Heart left ventricle (tissue), 16 donors: ENCODE measurements at regions not wholly inside any gene's neighbourhood (a gene's known extent, or its start where the extent isn't known, plus 50 kb on each side); places are given as distances from the start of the nearest gene placed in this dataset.

Experiments used
- ATAC-seq, 4 donors: fragments of 200-7000 bp; cut with Tn5 transposase; one replicate each; pipeline ENCODE4 v1.9.1; 2020 to 2022; ENCODE audit warnings: moderate library complexity in 4 of 4, mild to moderate bottlenecking in 3 of 4, moderate number of reproducible peaks in 1 of 4
- DNase-seq, 5 donors: peaks; one replicate each; pipeline ENCODE4 v3.0.0-alpha.2; 2020
- H3K27ac ChIP-seq, 12 donors: fragments of 200-600 bp; sonication (generic) in 4 of 12; one replicate each; pipeline versions ENCODE4 v1.5.0 to v1.8.0; 2016 to 2022; ENCODE audit warnings: mild to moderate bottlenecking in 2 of 12
- H3K27me3 ChIP-seq, 9 donors: fragments of 200-600 bp; sonication (generic) in 2 of 9; one replicate each; pipeline versions ENCODE4 v1.5.1 to v1.8.0; 2016 to 2022; ENCODE audit warnings: mild to moderate bottlenecking in 3 of 9
- H3K36me3 ChIP-seq, 9 donors: fragments of 200-600 bp; sonication (generic) in 2 of 9; one replicate each; pipeline versions ENCODE4 v1.5.0 to v1.8.0; 2018 to 2022; ENCODE audit warnings: mild to moderate bottlenecking in 2 of 9
- H3K4me1 ChIP-seq, 12 donors: fragments of 200-600 bp; sonication (generic) in 4 of 12; one replicate each; pipeline versions ENCODE4 v1.5.0 to v1.8.0; 2016 to 2022; ENCODE audit warnings: mild to moderate bottlenecking in 3 of 12
- H3K4me3 ChIP-seq, 12 donors: fragments of 200-600 bp; sonication (generic) in 4 of 12; one replicate each; pipeline versions ENCODE4 v1.5.0 to v1.8.0; 2017 to 2022; ENCODE audit warnings: mild to moderate bottlenecking in 9 of 12, moderate library complexity in 4 of 12
- H3K9me3 ChIP-seq, 12 donors: fragments of 200-600 bp; sonication (generic) in 4 of 12; one replicate each; pipeline versions ENCODE4 v1.5.0 to v1.8.0; 2016 to 2022; ENCODE audit warnings: mild to moderate bottlenecking in 1 of 12
- CTCF ChIP-seq, 12 donors: fragments of 200-600 bp; sonication (generic) in 4 of 12; IDR thresholded peaks; one replicate each; pipeline versions ENCODE4 v1.5.0 to v1.8.0; 2018 to 2022; ENCODE audit warnings: antibody characterized with exemption in 12 of 12, mild to moderate bottlenecking in 5 of 12
- POLR2A ChIP-seq, 2 donors: fragments of 450-650 bp; IDR thresholded peaks; one replicate each; pipeline ENCODE4 v1.6.1; 2017; ENCODE audit warnings: antibody characterized with exemption in 2 of 2, mild to moderate bottlenecking in 2 of 2, moderate library complexity in 2 of 2
- WGBS, 4 donors: extraction: QIAGEN DNeasy Blood & Tissue Kit in 2 of 4; methylation state at CpG; one replicate each; pipeline versions ENCODE4 v1.1.5 to v1.1.7; 2013 to 2018; 5-methylcytosine and 5-hydroxymethylcytosine counted together
- intact Hi-C, 10 donors: fragments of 100-400 bp; cut with DNase I; formaldehyde crosslinking; loops; one replicate each; pipeline versions ENCODE4 v1.11.1 to v1.14.2; 2022
- donor health status: ischemic (EF 13 %, LVEDD 7.1; RV severe dilation, severe dysfunction).
- donor health status: healthy with polysubstance abuse.
- donor health status: DM: no; HTN: yes; CAD: no.
- donor health status: DM: no; HTN: no; CAD: no.
- donor health status: ischemic (EF 25% LVEDD 6.9; RV normal size, moderate dysfunction).
- donor health status: ischemic (EF 25% LVEDD 5.7; RV mildly dilated, moderate dysfunction).
- donor health status: healthy.
- donor health status: DM: yes; HTN: yes; CAD: no.
- donor health status: ischemic (EF 35%, LVEDD 5.7; RV mildly dilated, moderate dysfunction).
- donor health status: nonischemic (EF 11% LVEDD 7.7; RV severe dilation, severe dysfunction).
- donor health status: DM: yes; HTN: yes; CAD: no.
- donor health status: PGD.
- donor health status: ischemic (EF 29% LVEDD 5.4; RV normal size, mild dysfunction).
- donor health status: nonischemic (EF 23%, LVEDD 6.1; RV moderate dilation, normal function).

- H3K36me3 ChIP-seq = no peaks in the 10 kb centered on the region
- H3K9me3 ChIP-seq = peaks cover 0 to 8% (median 0%) of the 10 kb centered on the region in 12 donors
- no peaks in the 10 kb centered on the region for H3K27me3 ChIP-seq
- intact Hi-C loops = no loop called here
- DNase-seq (no peak), ATAC-seq (no peak)
- no peaks in the 10 kb centered on the region for H3K4me1 ChIP-seq
- no peak overlapping the region for H3K4me3 ChIP-seq
- H3K27ac ChIP-seq = no peak overlapping the region
- TF ChIP-seq CTCF (IDR thresholded peaks at IDR 0.05) (no peak), POLR2A (IDR thresholded peaks at IDR 0.05) (no peak)
- WGBS, 4 donors = 72 to 85% (median 79%) methylated on average over 3 of the region's 3 CpGs
Observed at GRCh38 chr2:125491663-125492062, 1164.3 kb upstream of the GYPC start.

GRCh38 chr2:125512313-125512712 lies 1143.6 kb upstream of the GYPC start:
- no peak for ATAC-seq
- H3K27ac ChIP-seq = no peak overlapping the region
- intact Hi-C loops = no loop called here

GRCh38 chr2:125516496-125517109 lies 1139.4 kb upstream of the GYPC start:
- H3K9me3 ChIP-seq = peaks cover 0 to 16% (median 4%) of the 10 kb centered on the region in 12 donors
- H3K4me3 ChIP-seq = no peak overlapping the region
- H3K4me1 ChIP-seq = no peaks in the 10 kb centered on the region
- DNase-seq = no peak
- peak in 6 of 12 donors; percentile 18 to 37 (median 25) for TF ChIP-seq CTCF (IDR thresholded peaks at IDR 0.05)
- TF ChIP-seq POLR2A (IDR thresholded peaks at IDR 0.05) = no peak
- H3K27ac ChIP-seq = no peak overlapping the region
- WGBS, 4 donors = 45 to 54% (median 51%) methylated on average over 3 of the region's 3 CpGs
- intact Hi-C loops = no loop called here
- no peaks in the 10 kb centered on the region for H3K36me3 ChIP-seq
- ATAC-seq = no peak
- no peaks in the 10 kb centered on the region for H3K27me3 ChIP-seq

More at GRCh38 chr2:125512313-125512712, 1143.6 kb upstream of the GYPC start:
- H3K9me3 ChIP-seq = peaks cover 0 to 14% (median under 1%) of the 10 kb centered on the region in 12 donors
- no peak for DNase-seq
- TF ChIP-seq POLR2A (IDR thresholded peaks at IDR 0.05) (no peak), CTCF (IDR thresholded peaks at IDR 0.05) (no peak)
- no peaks in the 10 kb centered on the region for H3K27me3 ChIP-seq
- H3K4me1 ChIP-seq = no peaks in the 10 kb centered on the region
- H3K36me3 ChIP-seq = no peaks in the 10 kb centered on the region
- H3K4me3 ChIP-seq = no peak overlapping the region
- 80 to 94% (median 91%) methylated on average over 1 of the region's 1 CpG for WGBS, 4 donors

GRCh38 chr2:125526093-125526492 lies 1129.9 kb upstream of the GYPC start:
- no peaks in the 10 kb centered on the region for H3K4me1 ChIP-seq
- 38 to 43% (median 39%) methylated on average over 5 of the region's 5 CpGs for WGBS, 4 donors
- no peak overlapping the region for H3K27ac ChIP-seq
- TF ChIP-seq CTCF (IDR thresholded peaks at IDR 0.05) (no peak), POLR2A (IDR thresholded peaks at IDR 0.05) (no peak)
- no peaks in the 10 kb centered on the region for H3K36me3 ChIP-seq
- intact Hi-C loops = no loop called here
- peaks cover 0 to 3% (median 0%) of the 10 kb centered on the region in 12 donors for H3K9me3 ChIP-seq
- ATAC-seq (no peak), DNase-seq (no peak)
- H3K27me3 ChIP-seq = no peaks in the 10 kb centered on the region
- no peak overlapping the region for H3K4me3 ChIP-seq
